ENCODE measurements at regions not wholly inside any gene's neighbourhood (a gene's known extent, or its start where the extent isn't known, plus 50 kb on each side); places are given as distances from the start of the nearest gene placed in this dataset.
"Not testable (repeated sequence)": the region's sequence is repeated elsewhere in the genome, so short reads cannot be mapped to it uniquely, and the experiment has no call there.

- not testable (repeated sequence) for H3F3A ChIP-seq (ENCODE audit: insufficient read depth, low read length, poor library complexity, severe bottlenecking); H3K9me3 ChIP-seq (ENCODE audit: low read length); H3K79me2 ChIP-seq (replicated peaks; ENCODE audit: insufficient read depth, low read length); H3K9ac ChIP-seq (ENCODE audit: low read length); H3K27me3 ChIP-seq (ENCODE audit: insufficient read depth, low read depth, low read length); H3K4me3 ChIP-seq (ENCODE audit: low read length); H3K27ac ChIP-seq (ENCODE audit: low read length); H3K36me3 ChIP-seq (ENCODE audit: insufficient read depth, low read length); H3K4me2 ChIP-seq (ENCODE audit: low read length); H2AFZ ChIP-seq (ENCODE audit: low read depth, low read length); H4K20me1 ChIP-seq (ENCODE audit: insufficient read depth); H3K9me2 ChIP-seq (ENCODE audit: insufficient read depth, low read length)
Observed at GRCh38 chr3:4213420-4213819, 89.7 kb upstream of the SETMAR start.

- H3K9me2 ChIP-seq (ENCODE audit: insufficient read depth, low read length); H4K20me1 ChIP-seq (ENCODE audit: insufficient read depth); H2AFZ ChIP-seq (ENCODE audit: low read depth, low read length); H3K9me3 ChIP-seq (ENCODE audit: low read length); H3K4me3 ChIP-seq (ENCODE audit: low read length); H3K36me3 ChIP-seq (ENCODE audit: insufficient read depth, low read length); H3K79me2 ChIP-seq (replicated peaks; ENCODE audit: insufficient read depth, low read length); H3K27ac ChIP-seq (ENCODE audit: low read length); H3F3A ChIP-seq (ENCODE audit: insufficient read depth, low read length, poor library complexity, severe bottlenecking); H3K9ac ChIP-seq (ENCODE audit: low read length); H3K4me2 ChIP-seq (ENCODE audit: low read length); H3K27me3 ChIP-seq (ENCODE audit: insufficient read depth, low read depth, low read length): not testable (repeated sequence)
Observed at GRCh38 chr3:4216974-4217373, 86.2 kb upstream of the SETMAR start.

GRCh38 chr3:4218456-4219226 is 84.5 kb upstream of the SETMAR start:
- H3K79me2 ChIP-seq (replicated peaks; ENCODE audit: insufficient read depth, low read length), result no peaks in the 10 kb centered on the region
- no peaks in the 10 kb centered on the region for H3K9me3 ChIP-seq (ENCODE audit: low read length)
- H3K4me3 ChIP-seq (ENCODE audit: low read length), result no peak overlapping the region
- H3K27ac ChIP-seq (ENCODE audit: low read length), result no peak overlapping the region
- no peaks in the 10 kb centered on the region for H3K36me3 ChIP-seq (ENCODE audit: insufficient read depth, low read length)
- no peak overlapping the region for H3K9ac ChIP-seq (ENCODE audit: low read length)
- H3K9me2 ChIP-seq (ENCODE audit: insufficient read depth, low read length), result no peaks in the 10 kb centered on the region
- H2AFZ ChIP-seq (ENCODE audit: low read depth, low read length), result no peak overlapping the region
- H3K4me2 ChIP-seq (ENCODE audit: low read length), result no peak overlapping the region
- H4K20me1 ChIP-seq (ENCODE audit: insufficient read depth), result no peaks in the 10 kb centered on the region
- H3F3A ChIP-seq (ENCODE audit: insufficient read depth, low read length, poor library complexity, severe bottlenecking), result no peaks in the 10 kb centered on the region
- no peak for TF ChIP-seq REST (IDR thresholded peaks at IDR 0.05; ENCODE audit: borderline replicate concordance)
- TF ChIP-seq EP300 (conservative IDR thresholded peaks at IDR 0.05; ENCODE audit: poor library complexity, severe bottlenecking), result no peak
- TF ChIP-seq EZH2 (IDR thresholded peaks at IDR 0.05; ENCODE audit: borderline replicate concordance, insufficient read depth, low read length, poor library complexity, severe bottlenecking), result no peak
- TF ChIP-seq SMC3 (conservative IDR thresholded peaks at IDR 0.05; ENCODE audit: poor library complexity), result no peak
- no peak for TF ChIP-seq TAF1 (IDR thresholded peaks at IDR 0.05; ENCODE audit: low read depth)
- no peak for TF ChIP-seq RAD21 (conservative IDR thresholded peaks at IDR 0.05)
- TF ChIP-seq POLR2AphosphoS5 (IDR thresholded peaks at IDR 0.05), result no peak
- no peak for TF ChIP-seq MXI1 (conservative IDR thresholded peaks at IDR 0.05; ENCODE audit: poor library complexity, severe bottlenecking)
- TF ChIP-seq CTCF (IDR thresholded peaks at IDR 0.05; ENCODE audit: poor library complexity, severe bottlenecking), result no peak
- no peaks in the 10 kb centered on the region for H3K27me3 ChIP-seq (ENCODE audit: insufficient read depth, low read depth, low read length)

Data from neural cell (in vitro differentiated cells).